Kidney glomerular epithelial cell (primary cell): ENCODE measurements at regions not wholly inside any gene's neighbourhood (a gene's known extent, or its start where the extent isn't known, plus 50 kb on each side); places are given as distances from the start of the nearest gene placed in this dataset.
"Not testable (repeated sequence)": the region's sequence is repeated elsewhere in the genome, so short reads cannot be mapped to it uniquely, and the experiment has no call there.

Experiments
- DNase-seq: peaks from one replicate; lab custom pipeline; 2025; lab: John Stamatoyannopoulos, UW

GRCh38 chr2:166743482-166743881 is 144.8 kb upstream of the XIRP2 start:
- not testable (repeated sequence) for DNase-seq

- no peak for DNase-seq
Observed at GRCh38 chr2:166727095-166727494, 161.2 kb upstream of the XIRP2 start.

- DNase-seq = no peak
Observed at GRCh38 chr2:166725927-166726924, 162.1 kb upstream of the XIRP2 start.

DNA sequence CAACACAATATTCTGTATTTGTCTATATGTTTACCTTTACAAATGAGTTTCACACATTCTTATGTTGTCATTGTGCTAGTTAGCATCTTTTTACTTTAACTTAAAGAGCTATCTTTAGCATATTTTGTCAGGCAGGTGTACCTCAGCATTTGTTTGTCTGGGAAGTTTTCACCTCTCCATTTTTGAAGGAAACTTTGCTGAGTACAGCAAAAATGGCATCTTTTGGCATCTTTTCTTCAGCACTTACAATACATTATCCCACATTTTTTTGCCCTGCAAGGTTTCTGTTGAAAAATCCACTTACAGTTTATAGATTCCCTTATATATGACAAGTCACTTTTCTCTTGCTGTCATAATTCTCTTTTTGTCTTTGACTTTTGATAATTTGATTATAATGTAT is 171.3 kb upstream of the XIRP2 start:
- DNase-seq = no peak

GRCh38 chr2:166700079-166700478 is 188.2 kb upstream of the XIRP2 start:
- DNase-seq = no peak

DNA sequence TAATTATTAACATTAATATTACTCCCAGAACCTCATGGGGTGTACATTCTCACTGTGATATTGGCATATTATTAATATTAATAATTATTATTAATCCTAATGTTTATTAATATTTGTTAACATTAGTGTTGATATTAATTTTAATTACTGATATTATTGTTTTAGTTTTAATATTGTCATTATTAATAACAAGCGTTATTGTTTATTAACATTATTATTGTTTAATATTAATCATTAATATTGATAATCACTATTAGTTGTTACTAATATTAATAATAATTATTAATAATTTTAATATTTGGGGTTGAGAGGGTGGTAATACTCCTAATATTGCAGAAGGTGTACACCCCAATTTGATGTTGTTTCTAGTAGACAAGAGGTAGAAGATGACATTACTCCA is 193.1 kb upstream of the XIRP2 start:
- DNase-seq = no peak

DNA sequence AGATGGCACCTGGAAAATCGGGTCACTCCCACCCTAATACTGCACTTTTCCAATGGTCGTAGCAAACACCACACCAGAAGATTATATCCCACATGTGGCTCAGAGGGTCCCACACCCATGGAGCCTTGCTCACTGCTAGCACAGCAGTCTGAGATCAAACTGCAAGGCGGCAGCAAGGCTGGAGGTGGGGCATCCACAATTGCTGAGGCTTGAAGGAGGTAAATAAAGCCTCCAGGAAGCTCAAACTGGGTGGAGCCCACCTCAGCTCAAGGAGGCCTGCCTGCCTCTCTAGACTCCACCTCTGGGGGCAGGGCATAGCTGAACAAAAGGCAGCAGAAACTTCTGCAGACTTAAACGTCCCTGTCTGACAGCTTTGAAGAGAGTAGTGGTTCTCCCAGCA is 192.0 kb upstream of the SCN7A start:
- DNase-seq = not testable (repeated sequence)

- DNase-seq = no peak
Observed at GRCh38 chr2:166677996-166678395, 183.9 kb upstream of the SCN7A start.

GRCh38 chr2:166676716-166677115 is 182.7 kb upstream of the SCN7A start:
- no peak for DNase-seq

GRCh38 chr2:166675553-166675952 is 181.5 kb upstream of the SCN7A start:
- no peak for DNase-seq

- no peak for DNase-seq
Observed at GRCh38 chr2:166673986-166674385, 179.9 kb upstream of the SCN7A start.

DNA sequence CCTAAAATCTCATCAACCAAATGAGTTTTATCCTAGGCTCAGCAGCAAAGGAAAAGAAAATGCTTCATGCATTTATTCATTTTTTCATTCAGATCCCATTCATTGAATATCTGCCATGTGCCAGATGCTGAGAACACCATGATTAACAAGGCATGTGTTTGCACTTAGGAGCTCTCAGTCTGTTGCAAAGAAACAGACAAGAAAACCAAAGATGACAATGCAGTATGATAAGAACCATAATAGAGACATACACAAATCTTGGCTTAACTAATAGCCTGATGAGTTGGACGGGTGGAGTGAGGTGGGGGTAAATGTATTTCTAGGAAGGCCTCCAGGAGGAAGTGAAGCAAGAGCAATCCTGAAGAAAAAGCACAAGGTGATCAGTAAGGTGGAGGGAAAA is 177.8 kb upstream of the SCN7A start:
- DNase-seq = no peak

GRCh38 chr2:166671235-166671634 is 177.2 kb upstream of the SCN7A start:
- no peak for DNase-seq

GRCh38 chr2:166665991-166666940 is 172.2 kb upstream of the SCN7A start:
- no peak for DNase-seq

- no peak for DNase-seq
Observed at GRCh38 chr2:166661824-166662223, 167.8 kb upstream of the SCN7A start.

- no peak for DNase-seq
Observed at GRCh38 chr2:166661391-166661790, 167.3 kb upstream of the SCN7A start.

GRCh38 chr2:166658901-166659300 is 164.9 kb upstream of the SCN7A start:
- DNase-seq = no peak

GRCh38 chr2:166653185-166653813 is 159.2 kb upstream of the SCN7A start:
- DNase-seq = peak; percentile 32

GRCh38 chr2:166651991-166652390 is 157.9 kb upstream of the SCN7A start:
- no peak for DNase-seq

GRCh38 chr2:166651080-166651675 is 157.1 kb upstream of the SCN7A start:
- DNase-seq = peak; percentile 65

DNA sequence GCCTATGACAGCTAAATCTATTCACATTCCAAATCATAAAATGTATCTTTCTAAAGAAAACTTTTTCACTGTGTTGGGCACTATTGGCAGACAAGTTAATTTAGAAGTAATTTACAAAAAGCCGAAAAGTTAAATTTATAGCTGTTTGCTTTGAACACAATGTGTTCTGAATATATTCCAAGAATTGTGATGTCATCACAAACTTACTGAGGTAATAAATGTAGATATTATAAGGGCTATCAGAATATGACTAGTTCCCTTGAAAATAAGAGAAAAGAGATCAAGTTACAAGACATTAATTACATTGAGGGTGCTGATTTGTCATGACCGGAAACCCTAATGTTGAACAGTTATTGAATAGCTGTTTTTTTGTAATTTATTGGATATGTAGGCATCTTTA is 153.9 kb upstream of the SCN7A start:
- DNase-seq = no peak

DNA sequence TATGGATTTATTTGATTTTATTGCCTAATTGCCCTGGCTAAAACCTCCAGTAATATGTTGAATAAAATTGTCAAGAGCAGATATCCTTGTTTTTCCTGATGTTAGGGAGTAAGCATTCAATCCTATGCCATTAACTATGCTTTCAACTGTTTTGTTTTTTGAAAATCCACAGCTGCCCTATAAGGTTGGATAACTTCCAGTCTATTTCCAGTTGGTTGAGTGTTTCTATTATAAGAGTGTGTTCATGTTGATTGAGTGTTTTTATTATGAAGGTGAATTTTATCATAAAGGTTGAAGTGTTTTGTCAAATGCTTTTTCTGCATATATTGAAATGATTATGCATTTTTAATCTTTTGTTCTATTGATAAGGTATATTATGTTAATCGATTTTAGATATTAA is 149.9 kb upstream of the SCN7A start:
- DNase-seq = no peak
